Uterus (tissue), 3 donors: ENCODE measurements at regions not wholly inside any gene's neighbourhood (a gene's known extent, or its start where the extent isn't known, plus 50 kb on each side); places are given as distances from the start of the nearest gene placed in this dataset.

Experiments
- DNase-seq, 2 donors: peaks; one replicate each; pipeline ENCODE4 v3.0.0-alpha.2; 2019 to 2020
- H3K27ac ChIP-seq, 2 donors: fragments of 200-600 bp; sonication (generic); 1 replicate in 1 of 2; 2 replicates in 1 of 2; pipeline ENCODE4 v1.5.1; 2016 to 2018
- H3K27me3 ChIP-seq, 2 donors: fragments of 200-600 bp; sonication (generic); one replicate each; pipeline ENCODE4 v1.5.1; 2018 to 2019; ENCODE audit warnings: control low read depth in 1 of 2
- H3K36me3 ChIP-seq, 2 donors: fragments of 200-600 bp; sonication (generic); one replicate each; pipeline ENCODE4 v1.5.1; 2019; ENCODE audit warnings: control low read depth in 1 of 2
- H3K4me1 ChIP-seq, 2 donors: fragments of 200-600 bp; sonication (generic); one replicate each; pipeline ENCODE4 v1.5.1; 2018 to 2019; ENCODE audit warnings: control low read depth in 1 of 2
- H3K4me3 ChIP-seq, 2 donors: fragments of 200-600 bp; sonication (generic); 1 replicate in 1 of 2; 2 replicates in 1 of 2; pipeline ENCODE4 v1.5.1; 2018 to 2019; ENCODE audit warnings: mild to moderate bottlenecking in 1 of 2
- H3K9me3 ChIP-seq, 2 donors: fragments of 200-600 bp; sonication (generic); one replicate each; pipeline ENCODE4 v1.5.1; 2019; ENCODE audit warnings: control low read depth in 1 of 2
- POLR2A ChIP-seq, 2 donors: fragments of 450-650 bp; IDR thresholded peaks; one replicate each; pipeline ENCODE4 v1.6.1; 2016; ENCODE audit warnings: antibody characterized with exemption in 2 of 2, mild to moderate bottlenecking in 1 of 2, moderate library complexity in 1 of 2
- intact Hi-C: fragments of 100-400 bp; cut with DNase I; formaldehyde crosslinking; loops from one replicate; pipeline ENCODE4 v1.15.1; 2023; ENCODE audit warnings: low total_unique reads
- TF ChIP-seq, protein P1 (sequence below), 4 experiments: fragments of 200-600 bp in 2 of 4; fragments of 450-650 bp in 2 of 4; sonication (generic) in 2 of 4; IDR thresholded peaks; one replicate each; pipeline ENCODE4 v1.5.1; 2016 to 2019; ENCODE audit warnings: antibody characterized with exemption in 4 of 4, mild to moderate bottlenecking in 2 of 4, moderate library complexity in 1 of 4
- donor health status: DM: yes; HTN: yes; CAD: no.

DNA sequence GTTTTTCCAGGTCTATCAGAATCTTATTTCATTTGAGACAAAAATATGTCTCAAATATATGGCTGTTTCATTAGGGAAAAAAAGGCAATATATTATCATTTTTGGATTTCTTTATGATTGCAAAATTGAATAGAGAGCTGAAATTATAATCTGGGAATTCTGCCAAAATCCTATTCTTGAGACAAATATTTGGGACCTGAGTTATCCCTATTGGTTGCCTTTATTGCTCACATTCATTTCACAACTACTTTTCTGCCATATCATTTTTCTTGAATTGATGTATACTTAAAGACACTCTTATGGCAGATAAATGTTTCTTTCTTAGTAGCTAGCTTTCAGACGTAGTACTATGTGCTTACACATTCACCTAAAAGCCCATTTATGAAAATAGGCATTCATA, 241.6 kb upstream of the NOVA1 start:
- TF ChIP-seq, protein P1, sequence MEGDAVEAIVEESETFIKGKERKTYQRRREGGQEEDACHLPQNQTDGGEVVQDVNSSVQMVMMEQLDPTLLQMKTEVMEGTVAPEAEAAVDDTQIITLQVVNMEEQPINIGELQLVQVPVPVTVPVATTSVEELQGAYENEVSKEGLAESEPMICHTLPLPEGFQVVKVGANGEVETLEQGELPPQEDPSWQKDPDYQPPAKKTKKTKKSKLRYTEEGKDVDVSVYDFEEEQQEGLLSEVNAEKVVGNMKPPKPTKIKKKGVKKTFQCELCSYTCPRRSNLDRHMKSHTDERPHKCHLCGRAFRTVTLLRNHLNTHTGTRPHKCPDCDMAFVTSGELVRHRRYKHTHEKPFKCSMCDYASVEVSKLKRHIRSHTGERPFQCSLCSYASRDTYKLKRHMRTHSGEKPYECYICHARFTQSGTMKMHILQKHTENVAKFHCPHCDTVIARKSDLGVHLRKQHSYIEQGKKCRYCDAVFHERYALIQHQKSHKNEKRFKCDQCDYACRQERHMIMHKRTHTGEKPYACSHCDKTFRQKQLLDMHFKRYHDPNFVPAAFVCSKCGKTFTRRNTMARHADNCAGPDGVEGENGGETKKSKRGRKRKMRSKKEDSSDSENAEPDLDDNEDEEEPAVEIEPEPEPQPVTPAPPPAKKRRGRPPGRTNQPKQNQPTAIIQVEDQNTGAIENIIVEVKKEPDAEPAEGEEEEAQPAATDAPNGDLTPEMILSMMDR (IDR thresholded peaks at IDR 0.05), result no peak
- TF ChIP-seq POLR2A (IDR thresholded peaks at IDR 0.05), result no peak
- intact Hi-C loops, result no loop called here
- no peaks in the 10 kb centered on the region for H3K27me3 ChIP-seq

DNA sequence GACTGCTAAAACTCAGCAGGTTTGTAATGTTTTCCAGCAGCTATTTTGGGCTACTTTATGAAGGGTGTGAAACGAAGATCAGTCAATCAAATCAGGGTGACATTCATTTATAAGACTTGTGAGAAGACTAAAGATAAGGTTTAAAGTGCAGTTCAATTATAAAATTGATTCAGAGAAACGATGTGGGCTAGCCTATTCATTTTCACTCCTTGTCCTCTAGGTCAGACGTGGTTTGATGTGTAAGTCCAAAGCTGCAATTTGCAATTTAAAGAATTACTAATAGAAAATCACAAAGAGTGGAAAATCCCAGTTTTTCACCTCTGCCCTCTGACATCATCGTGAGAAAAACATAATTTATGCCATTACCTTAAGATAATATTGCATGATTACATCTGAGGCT, 243.5 kb upstream of the NOVA1 start:
- no peaks in the 10 kb centered on the region for H3K9me3 ChIP-seq
- H3K36me3 ChIP-seq, result no peaks in the 10 kb centered on the region
- DNase-seq, result no peak
- H3K4me1 ChIP-seq, result peaks cover 0 to 6% of the 10 kb centered on the region in 2 donors
- TF ChIP-seq, protein P1 (IDR thresholded peaks at IDR 0.05), result no peak
- no peak for TF ChIP-seq POLR2A (IDR thresholded peaks at IDR 0.05)
- H3K27me3 ChIP-seq, result no peaks in the 10 kb centered on the region
- H3K4me3 ChIP-seq, result no peak overlapping the region
- H3K27ac ChIP-seq, result peak overlapping the region; percentile 71 to 85
- intact Hi-C loops, result no loop called here

More for the DNA sequence above, 241.6 kb upstream of the NOVA1 start:
- Histone ChIP-seq H3K36me3 (no peaks in the 10 kb centered on the region), H3K4me1 (peaks cover 0 to 6% of the 10 kb centered on the region in 2 donors), H3K9me3 (no peaks in the 10 kb centered on the region), H3K4me3 (no peak overlapping the region), H3K27ac (no peak overlapping the region)
- no peak for DNase-seq

DNA sequence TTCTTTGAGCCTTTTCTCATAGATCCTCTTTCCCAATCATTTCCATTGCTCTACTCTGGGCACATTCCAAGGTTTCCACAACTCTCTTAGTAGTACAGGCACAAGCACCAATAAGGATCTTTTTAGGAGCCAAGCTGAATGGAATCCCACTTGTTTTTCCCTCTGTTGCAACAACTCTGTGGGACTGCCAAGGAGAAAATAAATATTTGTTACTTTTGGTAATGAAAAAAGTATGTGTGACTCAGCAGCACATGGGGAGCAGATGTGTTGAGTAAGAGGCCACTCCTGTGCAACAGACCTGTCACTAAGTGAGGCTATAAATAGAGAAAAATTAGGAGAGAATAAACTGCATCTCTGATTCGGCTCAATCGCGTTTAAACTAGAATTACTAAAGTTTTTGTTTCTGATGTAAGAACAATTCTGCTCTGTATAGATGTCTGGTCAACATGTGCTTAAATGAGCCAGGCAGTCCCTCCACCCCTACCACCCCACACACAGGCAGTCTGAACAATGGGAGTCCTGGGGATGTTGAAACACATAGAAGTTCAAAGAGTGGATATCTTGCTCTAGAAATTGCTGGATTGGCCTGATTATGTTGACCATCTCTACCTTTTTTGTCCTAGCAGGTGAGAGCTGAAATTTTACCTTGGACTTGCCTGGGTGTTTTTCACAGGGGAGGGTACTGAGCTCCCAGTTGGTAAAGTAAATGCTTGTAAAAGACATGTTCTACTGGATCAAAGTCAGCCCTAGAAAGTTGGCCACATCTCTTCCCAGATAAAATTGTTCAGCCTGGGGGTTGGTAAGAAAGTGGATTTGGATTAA, 244.3 kb upstream of the NOVA1 start:
- Histone ChIP-seq H3K4me3 (no peak overlapping the region), H3K36me3 (no peaks in the 10 kb centered on the region), H3K27ac (peak overlapping the region; percentile 83 to 85), H3K4me1 (peaks cover 0 to 6% of the 10 kb centered on the region in 2 donors), H3K9me3 (no peaks in the 10 kb centered on the region), H3K27me3 (no peaks in the 10 kb centered on the region)
- intact Hi-C loops, result no loop called here
- peak; percentile 66 to 85 for DNase-seq
- no peak for TF ChIP-seq POLR2A (IDR thresholded peaks at IDR 0.05)
- TF ChIP-seq, protein P1 (IDR thresholded peaks at IDR 0.05), result no peak

DNA sequence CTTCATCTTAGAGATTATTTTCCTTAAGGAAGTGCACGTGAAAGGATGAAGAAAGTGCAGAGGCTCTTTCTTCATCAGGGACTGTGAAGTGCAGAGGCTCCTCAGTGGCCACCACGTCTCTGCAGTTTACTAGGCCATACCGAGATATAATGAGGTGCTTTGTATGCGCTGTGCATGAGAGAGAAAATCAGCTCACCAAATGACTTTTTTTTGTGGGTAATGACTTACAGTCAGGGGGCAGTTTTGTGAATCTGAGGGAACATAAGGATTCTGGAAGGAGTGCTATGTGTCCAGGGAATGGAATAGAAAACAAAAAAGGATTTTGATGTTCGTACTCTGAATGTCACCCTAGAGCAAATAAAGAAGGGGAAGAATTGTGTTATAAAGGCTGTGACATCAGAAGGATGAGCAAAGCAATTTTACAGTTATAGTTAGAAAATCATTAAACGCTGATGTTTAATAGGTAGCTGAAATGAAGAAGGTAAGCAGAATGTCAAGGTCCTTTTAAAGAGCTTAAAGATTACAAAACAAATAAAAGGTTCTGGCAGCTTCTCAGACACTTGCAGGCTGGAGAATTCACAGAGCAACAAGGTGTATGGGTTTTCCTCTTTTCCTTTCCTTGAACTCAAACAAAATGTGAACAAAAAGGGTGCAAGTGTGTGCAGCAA, 247.5 kb upstream of the NOVA1 start:
- no peak overlapping the region for H3K27ac ChIP-seq
- no peaks in the 10 kb centered on the region for H3K9me3 ChIP-seq
- H3K36me3 ChIP-seq, result no peaks in the 10 kb centered on the region
- no peak overlapping the region for H3K4me3 ChIP-seq
- intact Hi-C loops, result no loop called here
- no peak for DNase-seq
- H3K27me3 ChIP-seq, result no peaks in the 10 kb centered on the region
- no peak for TF ChIP-seq POLR2A (IDR thresholded peaks at IDR 0.05)
- TF ChIP-seq, protein P1 (IDR thresholded peaks at IDR 0.05), result no peak
- peaks cover 0 to 6% of the 10 kb centered on the region in 2 donors for H3K4me1 ChIP-seq

DNA sequence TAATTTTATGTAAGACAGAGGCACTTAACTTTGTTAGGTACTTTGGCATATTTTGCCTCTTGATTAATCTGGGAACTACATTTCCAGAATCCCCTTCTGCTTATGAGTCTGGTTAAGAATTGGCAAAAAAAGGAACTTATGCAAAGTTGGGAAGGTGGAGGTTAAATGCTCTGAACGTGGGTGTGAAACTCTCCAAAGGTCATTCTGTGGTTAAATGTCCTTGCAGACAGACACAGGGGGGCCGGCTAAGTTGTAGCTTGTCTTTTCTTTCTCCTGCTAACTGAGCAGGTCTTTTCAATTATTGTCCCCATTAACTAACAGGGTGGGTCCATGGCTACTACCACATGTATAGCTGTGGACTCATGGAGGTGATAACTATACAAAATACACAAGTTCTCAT, 248.6 kb upstream of the NOVA1 start:
- Histone ChIP-seq H3K27me3 (no peaks in the 10 kb centered on the region), H3K27ac (no peak overlapping the region), H3K36me3 (no peaks in the 10 kb centered on the region), H3K4me3 (no peak overlapping the region), H3K4me1 (no peaks in the 10 kb centered on the region), H3K9me3 (no peaks in the 10 kb centered on the region)
- intact Hi-C loops, result no loop called here
- no peak for TF ChIP-seq POLR2A (IDR thresholded peaks at IDR 0.05)
- TF ChIP-seq, protein P1 (IDR thresholded peaks at IDR 0.05), result no peak
- no peak for DNase-seq
